Activated T-cell treated with anti-CD3 and anti-CD28 coated beads for 4 hours (primary cell): ENCODE measurements at regions not wholly inside any gene's neighbourhood (a gene's known extent, or its start where the extent isn't known, plus 50 kb on each side); places are given as distances from the start of the nearest gene placed in this dataset.

ENCODE experiments used
- DNase-seq: peaks from one replicate; pipeline ENCODE4 v3.0.0-alpha.2; 2020

GRCh38 chr7:98040626-98041360 lies 50.8 kb upstream of the OCM2 start:
- no peak for DNase-seq

DNA sequence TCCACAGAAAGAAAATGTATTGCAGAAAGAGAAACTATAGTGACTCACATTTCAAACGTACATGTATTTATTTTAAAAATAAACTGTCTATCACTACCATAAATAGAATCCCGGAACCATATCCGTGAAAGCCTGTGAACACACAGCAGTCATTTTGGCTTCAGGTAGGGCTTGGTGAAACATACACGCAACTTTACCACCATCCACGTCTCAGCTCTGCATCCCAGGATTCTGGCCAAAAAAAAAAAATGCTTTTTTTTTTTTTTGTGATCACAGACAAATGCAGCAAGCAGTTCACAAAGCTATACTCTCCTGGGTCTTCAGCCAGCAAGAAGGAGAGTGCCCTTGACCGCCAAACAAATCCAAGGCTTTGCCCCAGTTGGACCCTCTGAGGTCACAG lies 56.8 kb upstream of the OCM2 start:
- no peak for DNase-seq

GRCh38 chr7:98049034-98049433 lies 57.6 kb upstream of the LMTK2 start:
- no peak for DNase-seq

DNA sequence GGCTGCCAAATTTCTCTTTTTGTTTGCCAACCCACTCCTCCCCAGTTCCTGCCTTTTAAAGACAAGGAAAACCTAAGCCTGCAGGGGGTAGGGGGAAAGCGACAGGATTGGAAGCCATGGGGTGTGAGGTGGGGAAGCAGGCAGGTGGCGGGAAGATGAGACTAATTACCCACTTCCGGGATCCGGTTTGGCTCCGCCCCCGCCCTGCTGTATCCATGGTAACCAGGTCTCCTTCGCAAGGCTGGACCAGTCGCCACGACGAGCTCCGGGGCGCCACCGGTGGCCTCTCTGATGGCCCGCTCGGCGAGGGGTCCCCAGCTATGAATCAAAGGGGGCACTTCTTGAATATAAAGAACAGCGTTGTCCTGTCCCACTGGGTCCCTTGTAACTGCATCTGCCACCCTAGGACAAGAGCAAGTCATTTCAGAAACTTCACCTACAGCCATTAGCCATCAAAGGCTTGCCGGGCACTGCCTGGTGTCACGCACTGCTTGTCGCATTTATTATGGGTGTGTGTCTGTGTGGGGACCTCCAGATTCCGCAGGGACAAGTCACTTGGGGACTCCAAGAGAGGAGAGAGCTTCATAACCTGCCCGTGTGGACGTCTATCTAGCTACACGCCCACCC lies 55.4 kb upstream of the LMTK2 start:
- peak; percentile 31 for DNase-seq

DNA sequence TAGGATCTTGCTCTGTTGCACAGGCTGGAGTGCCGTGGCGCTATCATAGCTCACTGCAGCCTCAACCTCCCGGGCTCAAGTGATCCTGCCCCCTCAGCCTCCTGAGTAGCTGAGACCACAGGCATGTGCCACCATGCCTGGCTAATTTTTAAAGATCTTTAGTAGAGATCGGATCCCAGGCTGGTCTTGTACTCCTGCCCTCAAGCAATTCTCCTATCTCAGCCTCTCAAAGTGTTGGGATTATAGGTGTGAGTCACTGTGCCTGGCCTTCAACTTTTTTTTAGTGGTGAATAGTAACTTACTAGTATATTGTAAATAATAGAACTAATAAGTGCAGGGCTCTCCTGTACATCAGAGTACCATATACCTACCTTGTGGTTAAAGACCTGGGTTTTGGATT lies 52.1 kb upstream of the LMTK2 start:
- DNase-seq, result no peak

GRCh38 chr7:98056580-98056979 lies 50.1 kb upstream of the LMTK2 start:
- no peak for DNase-seq
